GM13976 (cell line): ENCODE measurements at regions not wholly inside any gene's neighbourhood (a gene's known extent, or its start where the extent isn't known, plus 50 kb on each side); places are given as distances from the start of the nearest gene placed in this dataset.
"Not testable (repeated sequence)": the region's sequence is repeated elsewhere in the genome, so short reads cannot be mapped to it uniquely, and the experiment has no call there.

Experiments
- DNase-seq: peaks from one replicate; pipeline ENCODE4 v3.0.0; 2012; ENCODE audit warnings: low spot score
- CTCF ChIP-seq: IDR thresholded peaks from 2 replicates; pipeline ENCODE4 v1.5.1; 2012; ENCODE audit warnings: borderline replicate concordance, mild to moderate bottlenecking; ENCODE audit not compliant: insufficient read depth; ENCODE audit errors: extremely low read depth, missing control alignments, control extremely low read depth
- in situ Hi-C: fragments of 300-500 bp; cut with MboI; formaldehyde crosslinking; loops from one replicate; pipeline ENCODE4 v1.12.0; 2022; ENCODE audit warnings: low sequenced_read_pairs, mixed read lengths, inconsistent platforms; ENCODE audit not compliant: unreplicated experiment

GRCh38 chr1:4485398-4485797 lies 169.0 kb upstream of the AJAP1 start:
- TF ChIP-seq CTCF = no peak
- in situ Hi-C loops = no loop called here
- DNase-seq = no peak

- in situ Hi-C loops = no loop called here
- no peak for DNase-seq
- TF ChIP-seq CTCF = no peak
Measured at GRCh38 chr1:4485878-4486277, 168.5 kb upstream of the AJAP1 start.

DNA sequence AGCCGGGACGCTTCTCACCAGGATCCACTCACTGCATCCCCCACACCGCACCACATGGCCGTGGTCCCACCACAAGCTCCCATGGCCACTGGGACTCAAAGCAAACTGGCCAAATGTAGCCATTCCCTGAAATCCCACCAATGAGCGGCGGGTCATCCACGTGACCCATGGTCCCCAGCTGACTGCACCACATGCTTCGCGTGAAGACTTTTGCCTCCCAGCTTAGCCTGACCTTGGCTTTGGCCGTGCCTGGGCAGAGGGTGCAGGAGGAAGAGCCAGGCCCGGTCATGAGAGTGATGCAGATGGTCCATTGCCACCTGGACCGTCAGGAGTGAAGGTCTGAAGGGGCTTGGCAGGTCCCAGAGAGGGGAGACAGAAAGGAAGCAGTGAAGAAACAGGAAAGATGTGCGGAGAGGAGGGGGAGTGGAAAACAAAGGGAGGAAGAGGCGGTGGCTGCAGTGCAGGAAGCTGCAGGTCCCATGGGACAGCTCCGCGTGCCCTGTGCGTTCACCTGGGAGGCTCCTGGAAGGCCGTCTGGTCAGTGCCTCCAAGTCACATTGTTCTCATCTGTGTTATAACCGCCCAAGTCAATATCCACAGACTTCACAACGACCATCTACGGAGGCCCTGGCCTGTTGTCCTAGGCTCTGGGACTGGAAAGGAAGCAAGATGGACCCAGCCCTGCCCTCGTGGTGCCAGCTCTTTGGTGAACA lies 167.8 kb upstream of the AJAP1 start:
- in situ Hi-C loops = no loop called here
- TF ChIP-seq CTCF = no peak
- no peak for DNase-seq

GRCh38 chr1:4488018-4488417 lies 166.4 kb upstream of the AJAP1 start:
- DNase-seq = no peak
- in situ Hi-C loops = no loop called here
- TF ChIP-seq CTCF = no peak

DNA sequence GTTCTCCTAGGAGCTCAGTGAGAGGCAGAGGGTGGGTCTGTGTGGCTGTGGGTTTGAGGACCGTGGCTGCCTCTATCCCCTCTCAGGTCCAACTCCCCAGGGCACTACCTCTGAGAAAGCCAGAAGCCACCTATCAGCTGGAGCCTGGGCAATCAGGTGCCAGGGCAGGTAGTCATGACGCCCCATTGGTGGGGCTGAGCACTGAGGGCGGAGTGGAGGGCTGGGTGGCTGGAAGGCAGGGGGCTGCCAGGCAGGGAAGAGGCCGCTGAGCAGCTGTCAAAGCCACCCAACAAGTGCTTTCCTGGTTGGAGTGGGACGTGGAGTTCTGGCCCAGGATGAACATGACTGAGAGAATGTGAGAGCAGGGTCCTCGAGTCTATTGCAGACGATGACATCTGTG lies 164.9 kb upstream of the AJAP1 start:
- no peak for TF ChIP-seq CTCF
- in situ Hi-C loops = no loop called here

GRCh38 chr1:4489992-4490391 lies 164.4 kb upstream of the AJAP1 start:
- DNase-seq, in situ Hi-C loops: not testable (repeated sequence)

More for the DNA sequence above, 164.9 kb upstream of the AJAP1 start:
- DNase-seq = no peak

GRCh38 chr1:4494027-4494426 lies 160.4 kb upstream of the AJAP1 start:
- in situ Hi-C loops = no loop called here
- no peak for TF ChIP-seq CTCF
- DNase-seq = no peak
